ENCODE measurements at regions not wholly inside any gene's neighbourhood (a gene's known extent, or its start where the extent isn't known, plus 50 kb on each side); places are given as distances from the start of the nearest gene placed in this dataset.

- TF ChIP-seq CTCF (IDR thresholded peaks at IDR 0.05), result no peak
- TF ChIP-seq POLR2AphosphoS5 (IDR thresholded peaks at IDR 0.05), result no peak
These were observed 75.5 kb upstream of the LRIG3 start for GRCh38 chr12:58995666-58996363.

Measured in stomach (tissue), 4 donors.